ENCODE measurements at regions not wholly inside any gene's neighbourhood (a gene's known extent, or its start where the extent isn't known, plus 50 kb on each side); places are given as distances from the start of the nearest gene placed in this dataset.
A peak's percentile ranks its signal among the peaks of the same experiment; 100 is the strongest.

GRCh38 chr2:18482666-18483065 lies 77.8 kb downstream of the RDH14 start:
- TF ChIP-seq, protein P1, sequence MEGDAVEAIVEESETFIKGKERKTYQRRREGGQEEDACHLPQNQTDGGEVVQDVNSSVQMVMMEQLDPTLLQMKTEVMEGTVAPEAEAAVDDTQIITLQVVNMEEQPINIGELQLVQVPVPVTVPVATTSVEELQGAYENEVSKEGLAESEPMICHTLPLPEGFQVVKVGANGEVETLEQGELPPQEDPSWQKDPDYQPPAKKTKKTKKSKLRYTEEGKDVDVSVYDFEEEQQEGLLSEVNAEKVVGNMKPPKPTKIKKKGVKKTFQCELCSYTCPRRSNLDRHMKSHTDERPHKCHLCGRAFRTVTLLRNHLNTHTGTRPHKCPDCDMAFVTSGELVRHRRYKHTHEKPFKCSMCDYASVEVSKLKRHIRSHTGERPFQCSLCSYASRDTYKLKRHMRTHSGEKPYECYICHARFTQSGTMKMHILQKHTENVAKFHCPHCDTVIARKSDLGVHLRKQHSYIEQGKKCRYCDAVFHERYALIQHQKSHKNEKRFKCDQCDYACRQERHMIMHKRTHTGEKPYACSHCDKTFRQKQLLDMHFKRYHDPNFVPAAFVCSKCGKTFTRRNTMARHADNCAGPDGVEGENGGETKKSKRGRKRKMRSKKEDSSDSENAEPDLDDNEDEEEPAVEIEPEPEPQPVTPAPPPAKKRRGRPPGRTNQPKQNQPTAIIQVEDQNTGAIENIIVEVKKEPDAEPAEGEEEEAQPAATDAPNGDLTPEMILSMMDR (IDR thresholded peaks at IDR 0.05) = no peak
- DNase-seq (ENCODE audit: low spot score) = no peak
- no peak for ATAC-seq (ENCODE audit: low FRiP score)

DNA sequence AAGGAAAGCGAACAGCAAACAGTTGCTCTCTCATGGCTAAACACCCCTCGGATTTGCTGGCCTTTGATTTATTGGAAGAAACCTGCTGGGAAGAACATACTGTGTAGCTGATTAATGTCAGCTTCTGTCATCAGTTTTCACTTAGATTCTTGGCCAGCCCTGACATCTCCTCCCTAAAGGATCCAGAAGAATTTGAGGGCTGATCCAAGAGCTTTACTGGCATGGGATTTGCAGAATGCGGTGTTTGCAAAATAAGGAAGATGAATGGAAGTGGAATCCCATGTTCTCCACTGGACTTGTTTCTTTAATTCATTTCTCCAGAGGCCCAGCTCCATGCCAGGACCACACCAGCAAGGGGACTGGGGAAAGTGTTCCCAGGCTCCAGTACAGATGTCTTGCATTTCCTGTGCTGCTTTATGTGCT lies 80.5 kb downstream of the RDH14 start:
- TF ChIP-seq, protein P1 (IDR thresholded peaks at IDR 0.05) = no peak
- no peak for DNase-seq (ENCODE audit: low spot score)
- ATAC-seq (ENCODE audit: low FRiP score) = peak; percentile 83

- DNase-seq (ENCODE audit: low spot score) = no peak
- no peak for ATAC-seq (ENCODE audit: low FRiP score)
- TF ChIP-seq, protein P1 (IDR thresholded peaks at IDR 0.05) = no peak
Observed at GRCh38 chr2:18477293-18477692, 83.2 kb downstream of the RDH14 start.

DNA sequence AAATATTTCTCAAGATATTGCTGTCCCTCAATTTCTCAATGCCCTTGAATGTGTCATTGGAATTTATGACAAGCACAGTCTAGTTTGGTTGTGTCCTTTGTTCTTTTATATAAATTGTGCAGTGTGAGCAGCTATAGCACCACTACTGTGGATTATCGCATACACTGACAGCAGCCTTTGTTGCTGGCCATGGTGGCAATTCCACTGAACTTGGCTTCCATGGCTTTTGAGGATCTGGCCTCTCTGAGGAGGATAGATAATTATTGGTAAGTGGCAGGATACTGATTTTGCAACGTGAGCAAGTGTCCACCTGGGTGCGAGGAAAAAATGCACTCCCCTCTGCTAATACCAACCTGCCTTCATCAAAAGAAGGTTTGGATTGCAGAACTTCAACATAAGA lies 84.0 kb downstream of the RDH14 start:
- DNase-seq (ENCODE audit: low spot score) (no peak), ATAC-seq (ENCODE audit: low FRiP score) (no peak)
- TF ChIP-seq, protein P1 (IDR thresholded peaks at IDR 0.05) = no peak

- DNase-seq (ENCODE audit: low spot score) (no peak), ATAC-seq (ENCODE audit: low FRiP score) (no peak)
- TF ChIP-seq, protein P1 (IDR thresholded peaks at IDR 0.05) = no peak
Observed at GRCh38 chr2:18475884-18476283, 84.6 kb downstream of the RDH14 start.

- TF ChIP-seq, protein P1 (IDR thresholded peaks at IDR 0.05) = no peak
- DNase-seq (ENCODE audit: low spot score) (no peak), ATAC-seq (ENCODE audit: low FRiP score) (no peak)
Observed at GRCh38 chr2:18474700-18475099, 85.8 kb downstream of the RDH14 start.

DNA sequence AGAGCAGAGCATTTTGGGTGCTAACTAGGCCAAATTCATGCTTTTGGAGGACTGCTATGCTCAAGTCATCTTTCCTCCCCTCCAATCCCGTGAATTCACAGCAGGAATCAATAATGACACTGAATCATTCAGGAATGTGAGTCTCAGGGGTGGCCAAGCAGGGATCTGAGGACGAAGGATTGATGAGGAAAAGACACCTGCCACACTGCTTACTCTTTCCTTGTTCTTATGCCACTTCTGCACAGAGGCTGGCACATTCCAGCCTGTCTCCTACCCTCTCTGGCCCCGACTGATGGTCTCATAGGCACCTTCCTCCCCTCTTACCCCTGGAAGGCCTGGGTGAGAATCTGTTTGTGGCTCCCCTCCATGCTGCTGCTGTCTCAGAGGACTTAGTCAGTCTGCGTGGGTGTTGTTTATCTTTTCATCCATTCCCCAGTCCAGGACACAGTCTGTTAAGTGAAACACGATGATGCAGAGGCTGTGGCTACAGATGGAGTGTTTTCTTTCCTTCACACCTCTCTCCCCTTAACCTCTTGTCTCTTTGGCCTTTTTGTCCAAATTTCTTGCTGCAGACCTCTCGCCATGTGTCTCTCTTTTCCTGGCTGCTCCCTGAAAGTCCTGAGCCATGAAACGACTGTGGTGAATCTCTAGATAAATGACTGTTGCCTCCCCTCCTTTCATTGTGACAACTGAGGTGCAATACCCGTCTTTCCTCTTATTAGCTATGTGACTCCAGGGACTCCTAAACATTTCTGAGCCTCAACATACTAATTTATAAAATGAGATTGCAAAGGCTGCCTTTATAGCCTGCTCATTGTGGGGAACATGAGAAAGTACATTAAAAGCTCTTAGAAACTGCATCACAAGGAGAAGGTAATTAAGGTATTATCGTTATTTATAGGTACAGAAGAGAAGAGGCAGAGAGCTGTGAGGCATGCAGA lies 86.9 kb downstream of the RDH14 start:
- ATAC-seq (ENCODE audit: low FRiP score) (peak; percentile 86), DNase-seq (ENCODE audit: low spot score) (no peak)
- TF ChIP-seq, protein P1 (IDR thresholded peaks at IDR 0.05) = no peak
